Endothelial cell of umbilical vein (primary cell): ENCODE measurements at regions not wholly inside any gene's neighbourhood (a gene's known extent, or its start where the extent isn't known, plus 50 kb on each side); places are given as distances from the start of the nearest gene placed in this dataset.

Source experiments
- BruUV-seq: library from RNA; stranded (reverse); fragments of 400-500 nt; replicated peaks from 2 replicates; lab custom pipeline; 2021; lab: Mats Ljungman, UMichigan
- CTCF ChIA-PET: fragments of 300-600, 350-600 bp; sonication (Branson Sonifier 250); formaldehyde crosslinking; loops from one replicate; lab custom pipeline; 2021; ENCODE audit warnings: antibody characterized with exemption, inconsistent platforms; lab: Charles Lee
- POLR2A ChIA-PET: fragments of 300-600, 350-600 bp; sonication (Branson Sonifier 250); formaldehyde crosslinking; loops from one replicate; lab custom pipeline; 2021; ENCODE audit warnings: antibody characterized with exemption, inconsistent platforms; lab: Charles Lee
- DNase-seq: peaks from one replicate; pipeline ENCODE4 v3.0.0-alpha.2; 2011; ENCODE audit warnings: low read depth, low spot score
- FAIRE-seq: peaks from 2 replicates; lab custom pipeline; 2011; peaks lifted over from hg19 to GRCh38; lab: Jason Lieb, UNC
- H2AFZ ChIP-seq: 2 replicates; pipeline ENCODE4 v1.6.0; 2012; ENCODE audit warnings: low read depth, low read length, control low read depth, inconsistent platforms
- H3K27ac ChIP-seq: 2 replicates; pipeline ENCODE4 v1.5.1; 2011; ENCODE audit warnings: low read depth, mild to moderate bottlenecking, control low read depth, low read length, moderate library complexity; ENCODE audit not compliant: insufficient read depth
- H3K27me3 ChIP-seq, 2 experiments: 2 replicates each; pipeline versions ENCODE4 v1.6.0 to v1.6.1; 2011; ENCODE audit warnings: low read length in 2 of 2, mixed read lengths in 1 of 2; ENCODE audit not compliant: control insufficient read depth in 2 of 2, insufficient read depth in 2 of 2
- H3K36me3 ChIP-seq, 2 experiments: 2 replicates in 1 of 2; 3 replicates in 1 of 2; pipeline ENCODE4 v1.5.1; 2011; ENCODE audit warnings: low read length in 2 of 2, mild to moderate bottlenecking in 1 of 2, moderate library complexity in 1 of 2; ENCODE audit not compliant: control insufficient read depth in 2 of 2, insufficient read depth in 2 of 2; ENCODE audit errors: extremely low read depth in 1 of 2
- H3K4me1 ChIP-seq: 3 replicates; pipeline ENCODE4 v1.5.1; 2011; ENCODE audit warnings: mild to moderate bottlenecking, low read length; ENCODE audit not compliant: control insufficient read depth, insufficient read depth; ENCODE audit errors: extremely low read depth
- H3K4me2 ChIP-seq: 2 replicates; pipeline ENCODE4 v1.6.1; 2011; ENCODE audit warnings: low read length, control low read depth, mixed read lengths; ENCODE audit not compliant: insufficient read depth
- H3K4me3 ChIP-seq, 3 experiments: fragments of 200-600 bp in 1 of 3; sonication (generic), shearing (Covaris generic) in 1 of 3; replicated peaks in 1 of 3; 2 replicates each; pipeline ENCODE4 v1.5.1; 2011 to 2016; ENCODE audit warnings: control low read depth in 3 of 3, low read length in 3 of 3, mild to moderate bottlenecking in 2 of 3, inconsistent platforms in 1 of 3, low read depth in 1 of 3, moderate library complexity in 1 of 3; ENCODE audit not compliant: insufficient read depth in 1 of 3
- H3K79me2 ChIP-seq: 2 replicates; pipeline ENCODE4 v1.6.0; 2012; ENCODE audit warnings: low read length, inconsistent platforms; ENCODE audit not compliant: control insufficient read depth, insufficient read depth
- H3K9ac ChIP-seq: replicated peaks from 2 replicates; pipeline ENCODE3; 2011; ENCODE audit warnings: low read length, control low read depth; ENCODE audit not compliant: insufficient read depth; ENCODE audit errors: extremely low read depth
- H3K9me1 ChIP-seq: replicated peaks from 3 replicates; pipeline ENCODE4 v1.6.0; 2011; ENCODE audit warnings: mild to moderate bottlenecking, low read length; ENCODE audit not compliant: control insufficient read depth, insufficient read depth; ENCODE audit errors: extremely low read depth
- H3K9me3 ChIP-seq: replicated peaks from 2 replicates; pipeline ENCODE4 v1.5.1; 2012; ENCODE audit warnings: low read length, inconsistent platforms; ENCODE audit not compliant: control insufficient read depth, insufficient read depth
- H4K20me1 ChIP-seq: replicated peaks from 2 replicates; pipeline ENCODE3; 2011; ENCODE audit warnings: mild to moderate bottlenecking, low read length; ENCODE audit not compliant: control insufficient read depth, insufficient read depth; ENCODE audit errors: extremely low read depth
- EZH2 ChIP-seq: IDR thresholded peaks from 2 replicates; pipeline ENCODE4 v1.6.1; 2012; ENCODE audit warnings: borderline replicate concordance, low read depth, mild to moderate bottlenecking, moderate library complexity, low read length, inconsistent platforms; ENCODE audit not compliant: severe bottlenecking
- FOS ChIP-seq: IDR thresholded peaks from 2 replicates; pipeline ENCODE4 v1.6.1; 2011; ENCODE audit warnings: mild to moderate bottlenecking, low read length, moderate library complexity, borderline replicate concordance; ENCODE audit not compliant: insufficient read depth
- GATA2 ChIP-seq: IDR thresholded peaks from 2 replicates; pipeline ENCODE4 v1.7.0; 2011; ENCODE audit warnings: low read depth, mild to moderate bottlenecking, moderate library complexity, mixed read lengths, low read length; ENCODE audit not compliant: insufficient read length, insufficient read depth
- JUN ChIP-seq: IDR thresholded peaks from 2 replicates; pipeline ENCODE4 v1.6.1; 2011; ENCODE audit warnings: borderline replicate concordance, low read depth; ENCODE audit not compliant: insufficient read length, insufficient read depth
- MYC ChIP-seq: IDR thresholded peaks from one replicate; pipeline ENCODE4 v1.6.1; 2011; ENCODE audit warnings: mild to moderate bottlenecking, low read depth, low read length
- POLR2A ChIP-seq: IDR thresholded peaks from 2 replicates; pipeline ENCODE4 v1.6.1; 2012; ENCODE audit warnings: low read depth, mild to moderate bottlenecking, control low read depth, low read length
- POLR2AphosphoS5 ChIP-seq: IDR thresholded peaks from 2 replicates; pipeline ENCODE4 v1.6.1; 2012; ENCODE audit warnings: low read depth, mild to moderate bottlenecking, control low read depth, low read length, moderate library complexity; ENCODE audit not compliant: insufficient read depth
- dilution Hi-C: fragments of 300-500 bp; cut with MboI; formaldehyde crosslinking; loops from one replicate; pipeline ENCODE4 v1.15.0; 2019; ENCODE audit warnings: low sequenced_read_pairs; ENCODE audit not compliant: extremely low pct_ligation_motif_present
- intact Hi-C: fragments of 100-400 bp; cut with micrococcal nuclease; formaldehyde crosslinking; loops from one replicate; pipeline ENCODE4 v1.10.0; 2022
- TF ChIP-seq, protein P1 (sequence below): IDR thresholded peaks from 2 replicates; pipeline ENCODE4 v1.6.1; 2011; ENCODE audit not compliant: insufficient read depth, insufficient read length
- TF ChIP-seq, protein P2 (sequence below), 2 donors: IDR thresholded peaks; 1 replicate in 1 of 2; 2 replicates in 1 of 2; pipeline ENCODE4 v1.5.1; 2011; ENCODE audit warnings: low read length in 2 of 2, mild to moderate bottlenecking in 2 of 2, moderate library complexity in 2 of 2, control low read depth in 1 of 2, inconsistent platforms in 1 of 2, low read depth in 1 of 2; ENCODE audit not compliant: insufficient read depth in 1 of 2; ENCODE audit errors: extremely low read depth in 1 of 2

GRCh38 chr12:30506411-30506810 is 189.3 kb downstream of the IPO8 start:
- CTCF ChIA-PET: interaction anchor here (0.7 kb wide), 1 partner anchor 987 kb away, joined by 3 read pairs; no protein-coding TSS in a partner anchor
- Histone ChIP-seq H3K4me3 (no peak overlapping the region), H2AFZ (no peak overlapping the region), H3K9me3 (no peaks in the 10 kb centered on the region), H4K20me1 (no peaks in the 10 kb centered on the region), H3K79me2 (no peaks in the 10 kb centered on the region), H3K4me2 (no peak overlapping the region), H3K36me3 (no peaks in the 10 kb centered on the region), H3K4me1 (no peaks in the 10 kb centered on the region), H3K27me3 (peaks cover 2% of the 10 kb centered on the region in 2 experiments), H3K9ac (no peak overlapping the region), H3K27ac (no peak overlapping the region), H3K9me1 (no peaks in the 10 kb centered on the region)
- dilution Hi-C loops: no loop called here
- no peak for DNase-seq
- POLR2A ChIA-PET: no interaction called here
- FAIRE-seq: no peak
- TF ChIP-seq MYC (no peak), JUN (no peak), GATA2 (no peak), EZH2 (no peak), POLR2AphosphoS5 (no peak), FOS (no peak), POLR2A (no peak)
- TF ChIP-seq, protein P1, sequence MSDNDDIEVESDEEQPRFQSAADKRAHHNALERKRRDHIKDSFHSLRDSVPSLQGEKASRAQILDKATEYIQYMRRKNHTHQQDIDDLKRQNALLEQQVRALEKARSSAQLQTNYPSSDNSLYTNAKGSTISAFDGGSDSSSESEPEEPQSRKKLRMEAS: no peak
- TF ChIP-seq, protein P2, sequence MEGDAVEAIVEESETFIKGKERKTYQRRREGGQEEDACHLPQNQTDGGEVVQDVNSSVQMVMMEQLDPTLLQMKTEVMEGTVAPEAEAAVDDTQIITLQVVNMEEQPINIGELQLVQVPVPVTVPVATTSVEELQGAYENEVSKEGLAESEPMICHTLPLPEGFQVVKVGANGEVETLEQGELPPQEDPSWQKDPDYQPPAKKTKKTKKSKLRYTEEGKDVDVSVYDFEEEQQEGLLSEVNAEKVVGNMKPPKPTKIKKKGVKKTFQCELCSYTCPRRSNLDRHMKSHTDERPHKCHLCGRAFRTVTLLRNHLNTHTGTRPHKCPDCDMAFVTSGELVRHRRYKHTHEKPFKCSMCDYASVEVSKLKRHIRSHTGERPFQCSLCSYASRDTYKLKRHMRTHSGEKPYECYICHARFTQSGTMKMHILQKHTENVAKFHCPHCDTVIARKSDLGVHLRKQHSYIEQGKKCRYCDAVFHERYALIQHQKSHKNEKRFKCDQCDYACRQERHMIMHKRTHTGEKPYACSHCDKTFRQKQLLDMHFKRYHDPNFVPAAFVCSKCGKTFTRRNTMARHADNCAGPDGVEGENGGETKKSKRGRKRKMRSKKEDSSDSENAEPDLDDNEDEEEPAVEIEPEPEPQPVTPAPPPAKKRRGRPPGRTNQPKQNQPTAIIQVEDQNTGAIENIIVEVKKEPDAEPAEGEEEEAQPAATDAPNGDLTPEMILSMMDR (IDR thresholded peaks at IDR 0.05; ENCODE audit: extremely low read depth in 1 of 2, insufficient read depth in 1 of 2, low read depth in 1 of 2, low read length in 2 of 2): no peak
- intact Hi-C loops: no loop called here
- no TSS peak for BruUV-seq
